Activated B cell treated with CpG ODN at 0.5 μM for 24 hours (primary cell): ENCODE measurements at regions not wholly inside any gene's neighbourhood (a gene's known extent, or its start where the extent isn't known, plus 50 kb on each side); places are given as distances from the start of the nearest gene placed in this dataset.

Experiments used
- ATAC-seq: fragments of 200-7000 bp; cut with Tn5 transposase; one replicate; pipeline ENCODE4 v1.10.0; 2021; ENCODE audit warnings: low read depth, mild to moderate bottlenecking, moderate library complexity
- CTCF ChIA-PET: fragments of 350-600 bp; sonication (Branson Sonifier 250); formaldehyde crosslinking; loops from one replicate; lab custom pipeline; 2021; ENCODE audit warnings: antibody characterized with exemption; lab: Charles Lee
- POLR2A ChIA-PET: fragments of 350-600 bp; sonication (Branson Sonifier 250); formaldehyde crosslinking; loops from one replicate; lab custom pipeline; 2021; ENCODE audit warnings: antibody characterized with exemption; lab: Charles Lee
- DNase-seq: peaks from one replicate; pipeline ENCODE4 v3.0.0; 2022
- H3K27ac Mint-ChIP-seq: one replicate; pipeline ENCODE4 v1.8.0; 2020; ENCODE audit warnings: mixed read lengths
- H3K27me3 Mint-ChIP-seq: one replicate; pipeline ENCODE4 v1.8.0; 2021; ENCODE audit warnings: mixed read lengths
- H3K36me3 Mint-ChIP-seq: one replicate; pipeline ENCODE4 v1.8.0; 2021; ENCODE audit warnings: low read depth, mixed read lengths
- H3K4me1 Mint-ChIP-seq: one replicate; pipeline ENCODE4 v1.8.0; 2021; ENCODE audit warnings: mixed read lengths
- H3K4me3 Mint-ChIP-seq: one replicate; pipeline ENCODE4 v1.8.0; 2020; ENCODE audit warnings: mild to moderate bottlenecking, mixed read lengths
- H3K9me3 Mint-ChIP-seq: one replicate; pipeline ENCODE4 v1.8.0; 2020; ENCODE audit warnings: mixed read lengths
- CTCF ChIP-seq: fragments of 200-600 bp; IDR thresholded peaks from one replicate; pipeline ENCODE4 v1.8.0; 2022; ENCODE audit warnings: antibody characterized with exemption, mild to moderate bottlenecking
- intact Hi-C: fragments of 100-400 bp; cut with micrococcal nuclease; formaldehyde crosslinking; loops from one replicate; pipeline ENCODE4 v1.15.1; 2024

DNA sequence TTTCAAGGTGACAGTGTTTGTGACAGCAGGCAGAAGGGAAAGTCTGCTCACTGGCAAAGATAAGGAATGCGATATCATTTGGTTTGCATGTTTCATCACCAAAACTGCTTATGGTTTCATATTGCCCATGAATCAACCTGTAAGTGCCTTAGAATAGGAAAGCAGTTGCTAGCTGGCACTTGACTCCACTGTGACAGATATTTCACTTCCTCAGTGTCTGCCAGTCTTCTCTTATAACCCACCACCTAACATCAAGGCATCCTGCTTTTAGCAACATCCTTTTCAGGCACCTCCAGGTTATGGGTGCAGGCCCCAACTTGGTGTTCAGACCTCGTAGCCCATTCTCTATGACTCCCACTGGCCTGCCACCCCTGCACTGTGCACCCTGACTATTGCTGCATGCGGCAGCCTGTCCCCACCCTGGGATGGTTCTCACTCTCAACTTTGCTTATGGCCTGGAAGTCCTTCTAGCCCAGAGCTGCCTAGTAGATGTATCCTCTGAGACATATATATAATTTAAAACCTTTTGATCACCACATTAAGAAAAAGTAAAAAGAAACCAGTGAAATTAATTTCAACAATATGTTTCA lies 154.4 kb upstream of the RARB start:
- intact Hi-C loops, result no loop called here
- Mint-ChIP-seq H3K27ac (no peak overlapping the region), H3K36me3 (no peaks in the 10 kb centered on the region), H3K4me3 (no peak overlapping the region), H3K9me3 (no peaks in the 10 kb centered on the region), H3K27me3 (no peaks in the 10 kb centered on the region), H3K4me1 (no peaks in the 10 kb centered on the region)
- ChIA-PET POLR2A (no interaction called here), CTCF (no interaction called here)
- ATAC-seq (no peak), DNase-seq (no peak)
- no peak for TF ChIP-seq CTCF

DNA sequence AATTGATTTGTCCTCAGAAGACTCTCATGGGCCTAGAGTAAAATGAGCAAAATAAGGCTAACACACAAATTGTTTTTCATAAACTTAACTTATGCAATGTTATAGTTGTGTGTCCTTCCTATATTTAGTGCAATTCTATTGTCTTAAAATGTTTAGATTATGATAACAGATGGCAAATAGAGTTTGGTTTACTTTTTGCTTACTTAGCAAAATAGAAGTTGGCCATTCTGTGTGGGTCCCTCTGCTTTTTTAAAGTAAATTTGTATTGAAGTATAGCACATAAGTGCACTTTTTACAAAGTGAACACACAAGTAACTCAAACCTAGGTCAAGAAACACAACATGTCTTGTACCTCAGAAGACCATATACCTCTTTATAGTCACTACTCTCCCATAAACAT lies 150.6 kb upstream of the RARB start:
- POLR2A ChIA-PET, result no interaction called here
- CTCF ChIA-PET, result no interaction called here
- Mint-ChIP-seq H3K4me1 (no peaks in the 10 kb centered on the region), H3K36me3 (no peaks in the 10 kb centered on the region), H3K27me3 (no peaks in the 10 kb centered on the region), H3K27ac (no peak overlapping the region), H3K9me3 (no peaks in the 10 kb centered on the region), H3K4me3 (no peak overlapping the region)
- DNase-seq (no peak), ATAC-seq (no peak)
- no peak for TF ChIP-seq CTCF
- intact Hi-C loops, result no loop called here

DNA sequence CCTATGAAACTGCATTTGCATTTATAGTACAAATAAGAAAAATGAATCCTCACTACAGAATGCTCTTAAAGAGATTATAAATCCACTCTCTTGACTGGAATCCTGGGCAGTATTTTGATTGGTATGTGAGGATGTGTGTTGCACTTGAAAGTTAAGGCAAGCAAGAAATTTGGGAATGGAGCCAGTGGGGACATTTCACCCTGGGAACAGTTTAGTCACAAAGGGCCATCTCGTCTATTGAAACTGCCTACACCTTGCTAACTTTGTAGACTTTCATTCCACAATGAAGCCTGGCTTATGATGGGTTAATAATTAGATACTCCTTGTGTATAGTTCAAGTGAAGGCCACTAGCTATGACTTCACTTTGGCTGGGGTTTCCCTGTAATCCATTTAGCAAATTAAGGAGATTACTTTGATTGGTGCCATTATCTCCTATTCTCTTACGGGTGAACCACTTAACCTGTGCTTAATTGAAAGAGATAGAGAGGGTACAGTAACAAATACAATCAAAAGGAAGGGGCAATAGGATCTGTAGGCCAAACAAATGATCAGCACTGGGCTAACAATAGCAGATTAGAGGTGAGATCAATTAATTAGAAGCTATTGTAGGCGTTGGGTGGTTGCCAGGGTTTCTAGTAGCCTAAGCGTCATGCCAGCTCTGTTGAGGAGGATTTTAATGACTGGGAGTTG lies 146.9 kb upstream of the RARB start:
- no peak for TF ChIP-seq CTCF
- Mint-ChIP-seq H3K27me3 (no peaks in the 10 kb centered on the region), H3K27ac (no peak overlapping the region), H3K36me3 (no peaks in the 10 kb centered on the region), H3K4me1 (no peaks in the 10 kb centered on the region), H3K4me3 (no peak overlapping the region), H3K9me3 (no peaks in the 10 kb centered on the region)
- ChIA-PET CTCF (no interaction called here), POLR2A (no interaction called here)
- ATAC-seq (no peak), DNase-seq (no peak)
- intact Hi-C loops, result no loop called here

- Mint-ChIP-seq H3K27ac (no peak overlapping the region), H3K9me3 (no peaks in the 10 kb centered on the region)
Measured at GRCh38 chr3:25281732-25282126, 146.3 kb upstream of the RARB start.

DNA sequence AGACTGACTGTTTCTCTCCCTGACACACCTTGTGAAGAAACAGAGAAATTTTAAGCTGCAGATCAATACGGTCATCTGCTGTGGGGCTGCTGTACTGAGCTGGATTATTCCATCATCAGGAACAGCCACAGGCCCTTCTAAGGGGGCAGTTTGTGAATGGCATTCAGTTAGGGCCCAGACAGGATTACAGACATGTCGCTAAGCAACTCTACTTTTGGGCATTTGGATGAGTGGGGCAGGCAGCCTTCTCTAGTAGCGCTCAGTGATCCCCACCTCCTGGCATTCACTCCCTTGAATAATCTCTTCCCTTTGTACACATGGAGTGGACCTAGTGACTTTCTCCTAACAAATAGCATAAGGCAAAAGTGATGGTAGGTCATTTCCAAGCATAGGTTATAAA lies 144.4 kb upstream of the RARB start:
- POLR2A ChIA-PET, result no interaction called here
- CTCF ChIA-PET, result no interaction called here
- intact Hi-C loops, result no loop called here

More at GRCh38 chr3:25281732-25282126, 146.3 kb upstream of the RARB start:
- no peak overlapping the region for H3K4me3 Mint-ChIP-seq
- H3K27me3 Mint-ChIP-seq, result no peaks in the 10 kb centered on the region
- ChIA-PET CTCF (no interaction called here), POLR2A (no interaction called here)
- ATAC-seq (no peak), DNase-seq (no peak)
- H3K36me3 Mint-ChIP-seq, result no peaks in the 10 kb centered on the region
- intact Hi-C loops, result no loop called here
- H3K4me1 Mint-ChIP-seq, result no peaks in the 10 kb centered on the region
- TF ChIP-seq CTCF, result no peak

More for the DNA sequence above, 144.4 kb upstream of the RARB start:
- H3K27me3 Mint-ChIP-seq, result no peaks in the 10 kb centered on the region
- H3K9me3 Mint-ChIP-seq, result no peaks in the 10 kb centered on the region
- TF ChIP-seq CTCF, result no peak
- DNase-seq, result no peak
- H3K36me3 Mint-ChIP-seq, result no peaks in the 10 kb centered on the region
- H3K4me3 Mint-ChIP-seq, result no peak overlapping the region
- H3K4me1 Mint-ChIP-seq, result no peaks in the 10 kb centered on the region
- no peak overlapping the region for H3K27ac Mint-ChIP-seq
- no peak for ATAC-seq
